Lung (tissue), 11 donors: ENCODE measurements at regions not wholly inside any gene's neighbourhood (a gene's known extent, or its start where the extent isn't known, plus 50 kb on each side); places are given as distances from the start of the nearest gene placed in this dataset.

Source experiments
- ATAC-seq: fragments of 200-7000 bp; cut with Tn5 transposase; one replicate; pipeline ENCODE4 v1.9.1; 2020; ENCODE audit warnings: moderate number of reproducible peaks; ENCODE audit not compliant: insufficient read depth, low FRiP score
- DNase-seq, 3 donors: peaks; one replicate each; pipeline ENCODE4 v3.0.0-alpha.2; 2013 to 2017
- H3K27ac ChIP-seq, 2 donors: one replicate each; pipeline ENCODE4 v1.5.1; 2013; ENCODE audit warnings: mild to moderate bottlenecking in 2 of 2, moderate library complexity in 2 of 2, control low read depth in 1 of 2, inconsistent platforms in 1 of 2, low read depth in 1 of 2, low read length in 1 of 2
- H3K27me3 ChIP-seq, 3 donors: one replicate each; pipeline ENCODE4 v1.5.1; 2013; ENCODE audit warnings: low read length in 2 of 3; ENCODE audit not compliant: control insufficient read depth in 3 of 3, insufficient read depth in 3 of 3
- H3K36me3 ChIP-seq, 4 donors: one replicate each; pipeline ENCODE4 v1.5.1; 2013; ENCODE audit warnings: low read length in 4 of 4, mild to moderate bottlenecking in 1 of 4, moderate library complexity in 1 of 4; ENCODE audit not compliant: control insufficient read depth in 4 of 4, insufficient read depth in 4 of 4
- H3K4me1 ChIP-seq, 5 donors: one replicate each; pipeline ENCODE4 v1.5.1; 2013; ENCODE audit warnings: low read length in 5 of 5, mild to moderate bottlenecking in 2 of 5, moderate library complexity in 1 of 5; ENCODE audit not compliant: control insufficient read depth in 5 of 5, insufficient read depth in 5 of 5
- H3K4me3 ChIP-seq: one replicate; pipeline ENCODE4 v1.5.1; 2013; ENCODE audit warnings: mild to moderate bottlenecking, control low read depth, moderate library complexity
- H3K9ac ChIP-seq, 2 donors: one replicate each; pipeline ENCODE4 v1.5.1; 2013; ENCODE audit warnings: low read length in 2 of 2, control low read depth in 1 of 2; ENCODE audit not compliant: insufficient read depth in 1 of 2
- H3K9me3 ChIP-seq, 4 donors: one replicate each; pipeline ENCODE4 v1.5.1; 2013; ENCODE audit warnings: low read length in 3 of 4, mild to moderate bottlenecking in 1 of 4, moderate library complexity in 1 of 4; ENCODE audit not compliant: control insufficient read depth in 4 of 4, insufficient read depth in 3 of 4
- CTCF ChIP-seq: IDR thresholded peaks from 2 replicates; pipeline ENCODE4 v1.5.1; 2012; ENCODE audit warnings: mild to moderate bottlenecking; ENCODE audit errors: control extremely low read depth, extremely low read depth
- WGBS, 2 donors: extraction: QIAGEN DNeasy Blood & Tissue Kit; methylation state at CpG; one replicate each; pipeline ENCODE4 v1.1.7; 2013; 5-methylcytosine and 5-hydroxymethylcytosine counted together
- donor health status: control.
- donor health status: control.
- donor health status: Bipolar disorder and iron deficiency.
- donor health status: healthy.
- donor health status: DM: yes; HTN: yes; CAD: no.

GRCh38 chr17:54117452-54117851 lies 294.7 kb downstream of the KIF2B start:
- H3K27ac ChIP-seq: no peak overlapping the region
- H3K4me3 ChIP-seq: no peak overlapping the region
- peak in 2 of 3 donors; percentile 11 to 21 for DNase-seq
- no peaks in the 10 kb centered on the region for H3K9me3 ChIP-seq
- H3K4me1 ChIP-seq: no peaks in the 10 kb centered on the region
- no peak for TF ChIP-seq CTCF
- H3K9ac ChIP-seq: no peak overlapping the region
- H3K36me3 ChIP-seq: no peaks in the 10 kb centered on the region
- 79 to 89% methylated on average over 3 of the region's 3 CpGs for WGBS, 2 donors
- H3K27me3 ChIP-seq: no peaks in the 10 kb centered on the region
- no peak for ATAC-seq

- no peak overlapping the region for H3K27ac ChIP-seq
- ATAC-seq: no peak
- no peak overlapping the region for H3K4me3 ChIP-seq
- WGBS, 2 donors: 17 to 23% methylated on average over 1 of the region's 1 CpG
- H3K4me1 ChIP-seq: no peaks in the 10 kb centered on the region
- H3K36me3 ChIP-seq: no peaks in the 10 kb centered on the region
- DNase-seq: peak; percentile 21 to 92 (median 90)
- TF ChIP-seq CTCF: no peak
- H3K9me3 ChIP-seq: peaks cover 0 to 3% (median 0%) of the 10 kb centered on the region in 4 donors
- H3K9ac ChIP-seq: no peak overlapping the region
- H3K27me3 ChIP-seq: no peaks in the 10 kb centered on the region
These were observed 301.7 kb downstream of the KIF2B start for GRCh38 chr17:54124456-54124855.

GRCh38 chr17:54153423-54153822 lies 330.7 kb downstream of the KIF2B start:
- Histone ChIP-seq H3K27me3 (no peaks in the 10 kb centered on the region), H3K9ac (no peak overlapping the region), H3K9me3 (no peaks in the 10 kb centered on the region), H3K27ac (no peak overlapping the region), H3K36me3 (no peaks in the 10 kb centered on the region), H3K4me1 (no peaks in the 10 kb centered on the region), H3K4me3 (no peak overlapping the region)
- no peak for TF ChIP-seq CTCF
- ATAC-seq: no peak
- WGBS, 2 donors: 77 to 91% methylated on average over 1 of the region's 1 CpG
- DNase-seq: no peak

GRCh38 chr17:54157542-54157941 lies 334.8 kb downstream of the KIF2B start:
- Histone ChIP-seq H3K4me1 (no peaks in the 10 kb centered on the region), H3K9ac (no peak overlapping the region), H3K4me3 (no peak overlapping the region), H3K27ac (no peak overlapping the region), H3K27me3 (no peaks in the 10 kb centered on the region), H3K9me3 (no peaks in the 10 kb centered on the region), H3K36me3 (no peaks in the 10 kb centered on the region)
- no peak for ATAC-seq
- whole genome bisulfite sequencing, 2 donors: 64 to 74% methylated on average over 2 of the region's 2 CpGs
- no peak for DNase-seq
- TF ChIP-seq CTCF: no peak
